ENCODE measurements at regions not wholly inside any gene's neighbourhood (a gene's known extent, or its start where the extent isn't known, plus 50 kb on each side); places are given as distances from the start of the nearest gene placed in this dataset.

GRCh38 chr3:162665684-162666391 lies 1169.2 kb downstream of the OTOL1 start:
- Histone ChIP-seq H3K27ac (ENCODE audit: low read depth, low read length) (no peak overlapping the region), H3K4me1 (ENCODE audit: control insufficient read depth in 1 of 2, insufficient read depth in 2 of 2, low read length in 2 of 2) (no peaks in the 10 kb centered on the region), H3K9ac (ENCODE audit: low read length) (no peak overlapping the region), H3K9me2 (ENCODE audit: insufficient read depth) (no peaks in the 10 kb centered on the region), H3K36me3 (ENCODE audit: control insufficient read depth in 1 of 2, insufficient read depth in 2 of 2, low read length in 2 of 2) (no peaks in the 10 kb centered on the region), H3K27me3 (ENCODE audit: insufficient read depth, low read length) (no peaks in the 10 kb centered on the region), H3K79me2 (ENCODE audit: insufficient read depth, low read length) (no peaks in the 10 kb centered on the region), H3K4me3 (replicated peaks in 1 of 2; ENCODE audit: low read depth in 1 of 2, low read length in 2 of 2) (no peak overlapping the region), H3K4me2 (ENCODE audit: low read length) (no peak overlapping the region), H3K9me3 (ENCODE audit: control insufficient read depth in 1 of 2, insufficient read depth in 1 of 2, low read depth in 1 of 2, low read length in 2 of 2) (no peaks in the 10 kb centered on the region), H4K20me1 (ENCODE audit: insufficient read depth) (no peaks in the 10 kb centered on the region), H2AFZ (ENCODE audit: low read depth, low read length, poor library complexity, severe bottlenecking) (no peak overlapping the region)
- POLR2A ChIA-PET: no interaction called here
- no TSS peak for BruUV-seq (replicated peaks)
- no peak for TF ChIP-seq ZNF274 (IDR thresholded peaks at IDR 0.05; ENCODE audit: low read depth, low read length)
- no peak for TF ChIP-seq SRF (IDR thresholded peaks at IDR 0.05; ENCODE audit: low read depth)
- TF ChIP-seq, protein P1, sequence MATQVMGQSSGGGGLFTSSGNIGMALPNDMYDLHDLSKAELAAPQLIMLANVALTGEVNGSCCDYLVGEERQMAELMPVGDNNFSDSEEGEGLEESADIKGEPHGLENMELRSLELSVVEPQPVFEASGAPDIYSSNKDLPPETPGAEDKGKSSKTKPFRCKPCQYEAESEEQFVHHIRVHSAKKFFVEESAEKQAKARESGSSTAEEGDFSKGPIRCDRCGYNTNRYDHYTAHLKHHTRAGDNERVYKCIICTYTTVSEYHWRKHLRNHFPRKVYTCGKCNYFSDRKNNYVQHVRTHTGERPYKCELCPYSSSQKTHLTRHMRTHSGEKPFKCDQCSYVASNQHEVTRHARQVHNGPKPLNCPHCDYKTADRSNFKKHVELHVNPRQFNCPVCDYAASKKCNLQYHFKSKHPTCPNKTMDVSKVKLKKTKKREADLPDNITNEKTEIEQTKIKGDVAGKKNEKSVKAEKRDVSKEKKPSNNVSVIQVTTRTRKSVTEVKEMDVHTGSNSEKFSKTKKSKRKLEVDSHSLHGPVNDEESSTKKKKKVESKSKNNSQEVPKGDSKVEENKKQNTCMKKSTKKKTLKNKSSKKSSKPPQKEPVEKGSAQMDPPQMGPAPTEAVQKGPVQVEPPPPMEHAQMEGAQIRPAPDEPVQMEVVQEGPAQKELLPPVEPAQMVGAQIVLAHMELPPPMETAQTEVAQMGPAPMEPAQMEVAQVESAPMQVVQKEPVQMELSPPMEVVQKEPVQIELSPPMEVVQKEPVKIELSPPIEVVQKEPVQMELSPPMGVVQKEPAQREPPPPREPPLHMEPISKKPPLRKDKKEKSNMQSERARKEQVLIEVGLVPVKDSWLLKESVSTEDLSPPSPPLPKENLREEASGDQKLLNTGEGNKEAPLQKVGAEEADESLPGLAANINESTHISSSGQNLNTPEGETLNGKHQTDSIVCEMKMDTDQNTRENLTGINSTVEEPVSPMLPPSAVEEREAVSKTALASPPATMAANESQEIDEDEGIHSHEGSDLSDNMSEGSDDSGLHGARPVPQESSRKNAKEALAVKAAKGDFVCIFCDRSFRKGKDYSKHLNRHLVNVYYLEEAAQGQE (IDR thresholded peaks at IDR 0.05; ENCODE audit: low read depth): no peak
- TF ChIP-seq ZFX (IDR thresholded peaks at IDR 0.05): no peak
- TF ChIP-seq ZBTB33 (IDR thresholded peaks at IDR 0.05; ENCODE audit: extremely low read depth, insufficient replicate concordance, low read length): no peak
- no peak for TF ChIP-seq MAX (IDR thresholded peaks at IDR 0.05)
- TF ChIP-seq YY1 (IDR thresholded peaks at IDR 0.05; ENCODE audit: extremely low read depth, insufficient replicate concordance, low read depth, low read length): no peak
- TF ChIP-seq CEBPB (IDR thresholded peaks at IDR 0.05; ENCODE audit: low read depth): no peak
- no peak for TF ChIP-seq ATF3 (IDR thresholded peaks at IDR 0.05)
- no peak for TF ChIP-seq EZH2phosphoT487 (IDR thresholded peaks at IDR 0.05; ENCODE audit: borderline replicate concordance)
- no peak for TF ChIP-seq ELF1 (IDR thresholded peaks at IDR 0.05; ENCODE audit: borderline replicate concordance, low read depth)
- intact Hi-C loops (cut with micrococcal nuclease): no loop called here
- DNase-seq (ENCODE audit: low read depth, low spot score) (no peak), ATAC-seq (no peak)
- RAD21 ChIA-PET (ENCODE audit: low non-redundant PET in 1 of 2, low total read pairs in 2 of 2, uncharacterized antibody in 2 of 2, unreplicated experiment in 2 of 2): no interaction called here
- CTCF ChIA-PET: no interaction called here

Data from HCT116 (cell line).